GM18873 (cell line): ENCODE measurements at regions not wholly inside any gene's neighbourhood (a gene's known extent, or its start where the extent isn't known, plus 50 kb on each side); places are given as distances from the start of the nearest gene placed in this dataset.

Experiments
- ATAC-seq: cut with Tn5 transposase; IDR thresholded peaks from one replicate; pipeline ENCODE4 v1.9.1; 2021; ENCODE audit warnings: mild to moderate bottlenecking, moderate library complexity, moderate number of reproducible peaks; ENCODE audit not compliant: unreplicated experiment, low FRiP score

GRCh38 chr7:50210706-50211115 lies 93.8 kb upstream of the IKZF1 start:
- no peak for ATAC-seq

GRCh38 chr7:50209461-50210135 lies 94.9 kb upstream of the IKZF1 start:
- no peak for ATAC-seq

GRCh38 chr7:50208378-50208982 lies 96.0 kb upstream of the IKZF1 start:
- no peak for ATAC-seq

DNA sequence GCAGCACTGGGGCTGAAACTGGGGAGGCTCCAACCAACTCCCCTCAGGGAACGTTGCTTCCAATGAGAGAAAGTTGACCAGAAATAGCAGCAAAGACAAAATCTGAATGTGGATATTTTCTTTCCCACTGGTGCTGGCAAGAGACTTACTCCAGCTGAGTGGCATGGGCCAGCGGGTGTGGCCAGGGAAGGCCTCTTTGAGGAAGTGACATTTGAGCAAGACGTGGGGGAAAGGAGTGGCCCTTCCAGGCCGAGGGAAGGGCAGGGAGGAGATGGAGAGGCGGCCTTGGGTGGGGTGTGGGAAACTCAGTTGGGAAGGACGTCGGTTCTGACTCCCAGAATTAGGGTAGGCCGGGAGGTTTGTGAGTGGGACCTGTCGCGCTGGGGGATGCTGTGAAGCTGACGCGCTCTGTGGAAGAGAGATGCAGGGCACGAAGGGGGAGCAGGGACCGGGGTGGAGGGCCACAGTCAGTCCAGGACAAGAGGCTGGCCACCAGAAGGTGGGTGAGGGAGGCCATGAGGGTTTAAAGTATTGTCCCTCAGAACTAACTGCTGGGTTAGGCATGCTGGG lies 96.7 kb upstream of the IKZF1 start:
- no peak for ATAC-seq

- no peak for ATAC-seq
These were observed 97.3 kb upstream of the IKZF1 start for GRCh38 chr7:50207251-50207564.

DNA sequence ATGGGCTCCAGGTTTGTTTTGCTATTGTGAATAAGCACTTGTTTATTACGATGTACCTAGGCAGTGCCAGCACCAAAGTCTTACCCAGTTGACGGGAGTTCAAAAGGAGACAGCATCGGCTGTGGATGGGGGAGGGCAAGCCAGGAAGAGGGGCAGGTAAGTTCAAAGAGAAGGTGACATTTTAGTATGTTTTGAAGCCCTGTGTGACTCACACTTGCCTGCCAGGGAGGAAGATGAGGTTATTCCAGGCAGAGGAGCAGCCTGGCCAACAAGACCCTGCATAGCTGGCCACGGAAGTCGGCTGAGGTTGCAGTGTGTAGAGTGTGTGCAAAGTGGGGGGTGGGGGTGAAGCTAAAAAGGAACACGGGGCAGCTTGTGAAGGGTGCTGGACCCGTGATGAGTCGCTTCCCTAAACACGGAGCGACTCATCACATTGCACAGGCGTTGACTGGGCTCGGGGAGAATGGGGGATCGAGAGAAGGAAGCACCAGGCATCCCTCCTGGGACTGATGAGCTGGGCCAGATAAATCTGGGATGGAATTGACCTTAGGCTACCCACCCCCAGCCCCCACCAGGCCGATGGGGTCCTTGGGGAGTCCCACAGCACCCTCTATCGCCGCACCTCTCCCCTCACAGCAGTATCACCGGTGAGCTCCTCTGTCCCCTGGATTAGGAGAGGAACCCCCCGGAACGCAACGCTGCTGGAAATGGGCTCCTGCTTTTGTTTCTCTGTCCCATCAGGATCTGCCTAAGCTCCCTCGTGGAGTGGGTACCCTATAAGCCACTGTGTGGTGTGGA lies 97.9 kb upstream of the IKZF1 start:
- no peak for ATAC-seq

DNA sequence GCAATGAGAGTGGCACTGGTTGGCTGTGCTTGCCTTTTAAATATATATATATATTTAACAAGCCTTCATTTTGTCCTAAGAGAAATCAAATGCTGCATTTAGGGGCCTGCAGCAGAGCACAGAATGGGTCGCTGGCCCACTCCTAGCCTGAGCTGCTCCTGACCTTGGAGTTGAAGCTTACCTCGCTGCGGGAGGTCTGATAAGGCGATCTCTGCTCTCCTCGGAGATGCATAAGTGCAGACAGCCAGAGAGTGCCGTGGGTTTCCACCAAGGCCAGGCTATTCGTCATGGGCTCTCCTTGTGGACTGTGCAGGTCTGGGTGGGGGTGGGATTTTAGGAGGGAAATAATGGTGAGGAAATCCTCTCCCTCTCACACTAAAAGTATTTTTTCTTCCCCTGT lies 99.5 kb upstream of the IKZF1 start:
- no peak for ATAC-seq

GRCh38 chr7:50204581-50204980 lies 99.9 kb upstream of the IKZF1 start:
- no peak for ATAC-seq

GRCh38 chr7:50203521-50203920 lies 101.0 kb upstream of the IKZF1 start:
- ATAC-seq: no peak

- ATAC-seq: no peak
These were observed 102.4 kb upstream of the IKZF1 start for GRCh38 chr7:50202052-50202555.

DNA sequence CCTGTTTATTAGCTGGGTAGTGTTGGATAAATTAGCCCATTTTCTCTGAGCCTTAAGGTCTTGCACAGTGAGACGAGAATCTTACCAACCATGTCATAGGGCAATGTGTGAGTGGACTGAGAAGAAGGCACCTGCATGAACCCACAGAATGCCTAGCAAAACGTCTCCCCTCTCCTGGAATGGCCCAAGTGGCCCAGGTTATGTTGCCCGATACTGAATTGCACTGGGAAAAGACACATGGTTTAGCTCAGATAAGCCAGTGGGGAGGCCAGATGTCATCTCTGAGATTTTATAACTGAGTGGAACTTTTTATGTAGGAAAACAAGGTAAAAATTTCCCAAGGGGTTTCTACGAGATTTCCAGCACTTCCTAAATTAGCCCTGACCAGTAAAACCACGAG lies 104.7 kb upstream of the IKZF1 start:
- ATAC-seq: no peak

GRCh38 chr7:50197549-50197948 lies 104.5 kb upstream of the ZPBP start:
- ATAC-seq: peak; percentile 84

- ATAC-seq: no peak
These were observed 103.7 kb upstream of the ZPBP start for GRCh38 chr7:50196719-50197118.

DNA sequence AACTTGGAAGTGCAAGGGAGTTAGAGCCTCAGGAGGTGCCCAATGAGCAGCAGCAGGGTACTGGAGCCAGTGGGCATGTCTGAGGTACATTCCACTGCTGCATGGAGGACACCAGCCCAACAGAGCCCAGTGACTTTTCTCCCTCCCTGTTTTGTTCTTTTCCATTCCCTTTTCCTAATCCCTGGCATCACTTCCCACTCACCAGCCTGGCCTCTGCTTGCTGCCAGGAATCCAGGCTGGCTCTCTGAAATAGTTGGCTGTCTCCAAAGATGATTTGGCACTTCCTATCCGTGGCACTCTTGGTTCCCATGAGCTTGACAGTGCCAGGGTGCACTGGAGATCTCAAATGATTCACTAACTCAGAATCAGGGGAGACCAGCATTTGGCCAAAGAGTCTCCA lies 97.7 kb upstream of the ZPBP start:
- no peak for ATAC-seq

GRCh38 chr7:50189371-50189770 lies 96.3 kb upstream of the ZPBP start:
- ATAC-seq: no peak

DNA sequence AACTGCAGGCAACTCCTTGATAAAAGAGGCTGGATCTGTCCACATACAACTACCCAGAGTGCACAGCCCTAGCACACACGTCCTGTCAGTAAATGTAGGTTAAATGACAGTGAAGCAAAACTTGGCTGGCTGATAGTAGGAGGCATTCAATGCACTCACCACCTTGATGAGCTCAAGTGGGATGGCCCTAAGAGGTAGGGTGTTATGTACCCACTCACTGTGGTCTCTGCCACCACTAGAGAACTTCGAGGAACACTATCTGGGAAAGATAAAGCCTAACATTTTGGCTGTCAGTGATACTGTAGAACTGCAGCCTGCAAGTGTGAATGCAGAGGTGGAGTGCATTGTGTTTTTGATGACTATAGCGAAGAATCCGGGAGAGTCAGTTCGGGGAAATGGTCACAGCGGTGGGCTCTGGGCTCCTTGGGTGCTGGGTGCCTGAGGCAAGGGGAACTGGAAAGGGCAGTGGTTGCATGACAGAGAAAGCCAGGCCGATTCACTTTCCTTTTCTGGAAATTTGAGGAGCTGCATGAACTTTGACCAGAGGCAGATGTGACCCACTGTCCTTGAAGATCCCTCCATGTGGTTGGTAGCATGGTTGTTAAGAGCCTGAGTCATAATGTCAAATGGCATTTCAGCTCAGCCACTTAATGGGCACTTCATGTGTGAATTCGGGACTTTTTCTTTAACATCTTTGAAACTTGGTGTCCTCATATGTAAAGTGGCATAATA lies 93.1 kb upstream of the ZPBP start:
- ATAC-seq: no peak

GRCh38 chr7:50185208-50185607 lies 92.2 kb upstream of the ZPBP start:
- no peak for ATAC-seq

DNA sequence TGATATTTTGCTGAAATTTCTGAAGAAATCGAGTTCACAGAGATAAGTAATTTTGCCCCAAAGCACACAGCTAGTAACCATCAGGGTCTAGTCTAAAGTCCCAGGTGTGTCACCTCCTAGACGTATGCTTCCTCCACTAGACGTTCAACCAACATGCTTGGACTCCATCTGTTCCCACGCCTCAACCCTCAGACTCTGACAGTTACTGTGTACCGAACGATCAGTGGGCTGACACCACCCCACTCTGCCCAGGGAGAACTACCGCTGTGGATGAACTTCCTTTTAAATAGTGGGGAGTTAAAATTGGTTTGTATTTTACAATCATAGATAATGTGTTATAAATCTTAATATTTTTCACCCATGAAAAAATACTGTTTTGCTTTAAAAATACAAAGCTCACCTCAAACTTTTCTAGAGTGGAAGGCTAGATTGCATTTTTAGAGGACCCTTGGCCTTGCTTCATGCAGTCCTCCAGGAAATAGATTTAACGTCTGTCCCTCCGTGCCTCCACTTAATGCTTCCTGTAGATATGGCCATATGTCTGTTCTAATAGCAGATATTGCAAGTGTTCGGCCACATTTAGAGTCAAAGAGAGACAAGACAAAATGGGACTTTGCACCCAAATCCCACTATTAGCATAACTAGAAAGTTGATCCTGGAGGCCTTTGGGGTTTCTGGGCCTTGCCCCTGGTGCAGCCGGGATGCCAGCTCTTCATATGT lies 91.4 kb upstream of the ZPBP start:
- no peak for ATAC-seq

DNA sequence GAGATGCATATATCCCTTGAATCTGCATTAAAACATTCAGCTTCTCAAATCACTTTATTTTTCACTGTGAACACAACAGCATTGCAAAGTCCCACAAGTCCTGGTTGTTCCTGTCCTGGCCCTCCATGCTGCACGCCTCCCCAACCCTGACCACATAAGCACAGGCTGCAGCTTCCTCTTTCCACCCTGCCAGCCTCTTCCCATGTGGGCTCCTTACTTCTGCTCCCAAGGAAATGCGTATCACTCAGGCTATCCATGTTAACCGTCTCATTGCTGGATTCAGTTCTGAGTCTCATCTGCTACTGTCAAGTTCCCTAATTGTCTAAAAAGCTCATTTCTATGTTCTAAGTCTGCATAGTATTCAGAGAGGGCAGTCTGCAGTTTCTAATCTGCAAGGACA lies 89.7 kb upstream of the ZPBP start:
- no peak for ATAC-seq

GRCh38 chr7:50181081-50181480 lies 88.0 kb upstream of the ZPBP start:
- ATAC-seq: no peak
